ENCODE measurements at regions not wholly inside any gene's neighbourhood (a gene's known extent, or its start where the extent isn't known, plus 50 kb on each side); places are given as distances from the start of the nearest gene placed in this dataset.

GRCh38 chr1:229835226-229835625, 209.2 kb downstream of the URB2 start:
- Histone ChIP-seq H3K27ac (ENCODE audit: control insufficient read depth, insufficient read depth, low read length) (no peak overlapping the region), H3K4me3 (ENCODE audit: control insufficient read depth in 2 of 3, extremely low read depth in 1 of 3, insufficient read depth in 2 of 3, low read depth in 1 of 3, low read length in 3 of 3) (no peak overlapping the region), H3K9me3 (ENCODE audit: control insufficient read depth, low read depth, low read length) (no peaks in the 10 kb centered on the region), H3K4me1 (ENCODE audit: control insufficient read depth, extremely low read depth, insufficient read depth, low read length) (no peaks in the 10 kb centered on the region), H2AFZ (ENCODE audit: control insufficient read depth, low read length) (no peak overlapping the region), H3K27me3 (ENCODE audit: control insufficient read depth, extremely low read depth, insufficient read depth, low read length) (no peaks in the 10 kb centered on the region), H3K36me3 (ENCODE audit: control insufficient read depth in 2 of 2, extremely low read depth in 1 of 2, insufficient read depth in 2 of 2, low read length in 2 of 2) (no peaks in the 10 kb centered on the region), H3K9me1 (ENCODE audit: control insufficient read depth, extremely low read depth, insufficient read depth, low read length) (no peaks in the 10 kb centered on the region), H3K9ac (ENCODE audit: control insufficient read depth, extremely low read depth, insufficient read depth, low read length) (no peak overlapping the region), H3K79me2 (ENCODE audit: control insufficient read depth, insufficient read depth, low read length) (no peaks in the 10 kb centered on the region), H4K20me1 (ENCODE audit: control insufficient read depth, extremely low read depth, insufficient read depth, low read length) (no peaks in the 10 kb centered on the region), H3K4me2 (ENCODE audit: control insufficient read depth, extremely low read depth, insufficient read depth, low read depth, low read length) (no peak overlapping the region)
- no peak for TF ChIP-seq EZH2 (IDR thresholded peaks at IDR 0.05; ENCODE audit: low read length)
- no peak for TF ChIP-seq CTCF (optimal IDR thresholded peaks at IDR 0.05 in 1 of 3, IDR thresholded peaks at IDR 0.05 in 1 of 3, conservative IDR thresholded peaks at IDR 0.05 in 1 of 3; ENCODE audit: extremely low read depth in 1 of 3, insufficient read depth in 2 of 3, low read length in 3 of 3)
- DNase-seq (ENCODE audit: low read depth, low spot score) (no peak), FAIRE-seq (no peak)
- dilution Hi-C loops (cut with MboI; ENCODE audit: extremely low pct_ligation_motif_present, low sequenced_read_pairs), result no loop called here

DNA sequence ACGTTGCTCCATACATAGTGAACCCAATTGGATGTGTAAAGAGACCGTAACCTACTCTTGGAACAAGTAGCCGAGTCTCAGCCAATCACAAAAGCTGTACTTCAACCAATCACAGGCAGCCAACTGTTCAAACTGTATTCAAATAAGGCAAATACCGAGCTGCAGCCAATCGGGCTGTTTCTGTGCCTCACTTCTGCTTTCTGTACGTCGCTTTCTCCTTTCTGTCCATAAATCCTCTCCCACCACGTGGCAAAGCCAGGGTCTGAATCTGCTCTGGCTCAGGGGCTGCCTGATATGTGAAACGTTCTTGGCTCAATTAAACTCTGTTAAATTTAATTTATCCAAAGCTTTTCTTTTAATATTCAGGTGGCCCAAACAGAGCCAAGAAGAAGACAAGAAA, 210.3 kb downstream of the URB2 start:
- H3K27ac ChIP-seq (ENCODE audit: control insufficient read depth, insufficient read depth, low read length), result no peak overlapping the region
- H3K79me2 ChIP-seq (ENCODE audit: control insufficient read depth, insufficient read depth, low read length), result no peaks in the 10 kb centered on the region
- H3K36me3 ChIP-seq (ENCODE audit: control insufficient read depth in 2 of 2, extremely low read depth in 1 of 2, insufficient read depth in 2 of 2, low read length in 2 of 2), result no peaks in the 10 kb centered on the region
- no peaks in the 10 kb centered on the region for H3K4me1 ChIP-seq (ENCODE audit: control insufficient read depth, extremely low read depth, insufficient read depth, low read length)
- H3K4me2 ChIP-seq (ENCODE audit: control insufficient read depth, extremely low read depth, insufficient read depth, low read depth, low read length), result no peak overlapping the region
- dilution Hi-C loops (cut with MboI; ENCODE audit: extremely low pct_ligation_motif_present, low sequenced_read_pairs), result no loop called here
- no peak overlapping the region for H2AFZ ChIP-seq (ENCODE audit: control insufficient read depth, low read length)
- FAIRE-seq (no peak), DNase-seq (ENCODE audit: low read depth, low spot score) (no peak)
- TF ChIP-seq CTCF (optimal IDR thresholded peaks at IDR 0.05 in 1 of 3, IDR thresholded peaks at IDR 0.05 in 1 of 3, conservative IDR thresholded peaks at IDR 0.05 in 1 of 3; ENCODE audit: extremely low read depth in 1 of 3, insufficient read depth in 2 of 3, low read length in 3 of 3) (no peak), EZH2 (IDR thresholded peaks at IDR 0.05; ENCODE audit: low read length) (no peak)
- H3K9me1 ChIP-seq (ENCODE audit: control insufficient read depth, extremely low read depth, insufficient read depth, low read length), result no peaks in the 10 kb centered on the region
- no peak overlapping the region for H3K9ac ChIP-seq (ENCODE audit: control insufficient read depth, extremely low read depth, insufficient read depth, low read length)
- no peak overlapping the region for H3K4me3 ChIP-seq (ENCODE audit: control insufficient read depth in 2 of 3, extremely low read depth in 1 of 3, insufficient read depth in 2 of 3, low read depth in 1 of 3, low read length in 3 of 3)
- H4K20me1 ChIP-seq (ENCODE audit: control insufficient read depth, extremely low read depth, insufficient read depth, low read length), result no peaks in the 10 kb centered on the region
- no peaks in the 10 kb centered on the region for H3K9me3 ChIP-seq (ENCODE audit: control insufficient read depth, low read depth, low read length)
- H3K27me3 ChIP-seq (ENCODE audit: control insufficient read depth, extremely low read depth, insufficient read depth, low read length), result no peaks in the 10 kb centered on the region

Data from keratinocyte (primary cell).